ENCODE measurements at regions not wholly inside any gene's neighbourhood (a gene's known extent, or its start where the extent isn't known, plus 50 kb on each side); places are given as distances from the start of the nearest gene placed in this dataset.

DNA sequence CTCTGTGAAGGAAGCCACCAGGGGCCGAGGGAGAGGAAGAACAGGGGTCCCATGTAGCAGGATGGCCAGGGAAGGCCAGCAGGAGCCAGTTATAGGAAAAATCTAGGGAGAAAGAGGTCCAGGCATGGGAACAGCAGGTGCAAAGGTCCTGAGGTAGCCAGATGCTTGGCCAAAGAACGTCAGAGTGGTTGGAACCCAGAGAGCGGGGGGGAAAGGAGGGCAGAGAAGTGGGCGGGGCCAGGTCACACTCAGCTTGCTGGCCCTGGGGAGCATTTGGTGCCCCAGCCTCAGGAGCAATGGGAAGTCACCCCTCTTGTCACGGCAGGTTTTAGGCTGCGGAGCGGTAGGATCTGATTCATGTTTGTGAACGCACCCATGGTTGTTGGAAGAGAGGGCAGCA is 180.5 kb downstream of the PHETA1 start (continued):
- TF ChIP-seq, protein P1, sequence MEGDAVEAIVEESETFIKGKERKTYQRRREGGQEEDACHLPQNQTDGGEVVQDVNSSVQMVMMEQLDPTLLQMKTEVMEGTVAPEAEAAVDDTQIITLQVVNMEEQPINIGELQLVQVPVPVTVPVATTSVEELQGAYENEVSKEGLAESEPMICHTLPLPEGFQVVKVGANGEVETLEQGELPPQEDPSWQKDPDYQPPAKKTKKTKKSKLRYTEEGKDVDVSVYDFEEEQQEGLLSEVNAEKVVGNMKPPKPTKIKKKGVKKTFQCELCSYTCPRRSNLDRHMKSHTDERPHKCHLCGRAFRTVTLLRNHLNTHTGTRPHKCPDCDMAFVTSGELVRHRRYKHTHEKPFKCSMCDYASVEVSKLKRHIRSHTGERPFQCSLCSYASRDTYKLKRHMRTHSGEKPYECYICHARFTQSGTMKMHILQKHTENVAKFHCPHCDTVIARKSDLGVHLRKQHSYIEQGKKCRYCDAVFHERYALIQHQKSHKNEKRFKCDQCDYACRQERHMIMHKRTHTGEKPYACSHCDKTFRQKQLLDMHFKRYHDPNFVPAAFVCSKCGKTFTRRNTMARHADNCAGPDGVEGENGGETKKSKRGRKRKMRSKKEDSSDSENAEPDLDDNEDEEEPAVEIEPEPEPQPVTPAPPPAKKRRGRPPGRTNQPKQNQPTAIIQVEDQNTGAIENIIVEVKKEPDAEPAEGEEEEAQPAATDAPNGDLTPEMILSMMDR (IDR thresholded peaks at IDR 0.05 in 2 of 3, conservative IDR thresholded peaks at IDR 0.05 in 1 of 3; ENCODE audit: control insufficient read depth in 2 of 3, extremely low read depth in 1 of 3, insufficient read depth in 1 of 3, low read depth in 3 of 3, low read length in 3 of 3), result no peak

DNA sequence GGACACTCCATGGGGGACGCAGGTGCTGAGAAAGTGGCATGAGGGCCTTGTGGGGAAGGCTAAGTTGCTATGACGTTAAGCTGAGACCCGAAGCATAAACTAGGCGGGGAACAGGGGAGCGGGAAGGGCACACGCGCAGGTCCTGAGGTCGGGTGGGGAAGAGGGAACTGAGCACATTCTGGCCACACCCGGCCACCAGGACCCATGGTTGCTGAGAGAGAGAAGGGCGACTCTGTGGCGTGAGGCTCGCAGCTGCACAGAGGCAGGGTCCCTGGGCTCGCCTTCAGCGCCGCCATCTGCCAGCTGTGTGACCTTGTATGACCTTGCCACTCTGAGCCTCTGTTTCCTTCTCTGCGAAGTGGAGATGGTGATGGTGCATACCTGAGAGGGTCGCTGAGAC is 182.5 kb downstream of the PHETA1 start:
- ChIA-PET SMC1A (ENCODE audit: uncharacterized antibody, unreplicated experiment) (no interaction called here), CTCF (no interaction called here), POLR2A (no interaction called here), RAD21 (ENCODE audit: unreplicated experiment) (no interaction called here)
- Histone ChIP-seq H3K9me3 (replicated peaks; ENCODE audit: control insufficient read depth, insufficient read depth, low read length) (no peaks in the 10 kb centered on the region), H3K4me2 (ENCODE audit: control insufficient read depth, insufficient read depth) (no peak overlapping the region), H3K4me3 (no peak overlapping the region), H3K27ac (ENCODE audit: control insufficient read depth, insufficient read depth) (no peak overlapping the region), H3K9ac (ENCODE audit: control insufficient read depth, insufficient read depth, low read length) (no peak overlapping the region), H3K36me3 (ENCODE audit: control insufficient read depth in 2 of 2, insufficient read depth in 2 of 2, low read length in 1 of 2) (no peaks in the 10 kb centered on the region), H3K27me3 (replicated peaks in 1 of 2; ENCODE audit: control insufficient read depth in 2 of 2, insufficient read depth in 2 of 2, low read length in 1 of 2) (no peaks in the 10 kb centered on the region; a peak in 2 of 4 replicates), H2AFZ (ENCODE audit: control insufficient read depth, low read depth, low read length) (no peak overlapping the region), H3K79me2 (ENCODE audit: control insufficient read depth, insufficient read depth, low read length) (no peaks in the 10 kb centered on the region), H4K20me1 (ENCODE audit: control insufficient read depth, insufficient read depth) (no peaks in the 10 kb centered on the region), H3K4me1 (ENCODE audit: control insufficient read depth, insufficient read depth, low read length) (no peaks in the 10 kb centered on the region)
- TF ChIP-seq NFYA (IDR thresholded peaks at IDR 0.05; ENCODE audit: borderline replicate concordance, low read depth, low read length) (no peak), POU2F2 (IDR thresholded peaks at IDR 0.05; ENCODE audit: borderline replicate concordance, low read depth, low read length) (no peak), TCF3 (IDR thresholded peaks at IDR 0.05; ENCODE audit: borderline replicate concordance, insufficient read depth, low read depth, low read length) (no peak), TBL1XR1 (IDR thresholded peaks at IDR 0.05; ENCODE audit: low read depth, low read length) (no peak), CREB1 (IDR thresholded peaks at IDR 0.05; ENCODE audit: low read depth) (no peak), CBX3 (IDR thresholded peaks at IDR 0.05; ENCODE audit: borderline replicate concordance, low read depth) (no peak), NRF1 (conservative IDR thresholded peaks at IDR 0.05; ENCODE audit: low read depth, low read length) (no peak), RUNX3 (IDR thresholded peaks at IDR 0.05; ENCODE audit: low read length) (no peak), ZNF217 (IDR thresholded peaks at IDR 0.05) (no peak), ZNF207 (IDR thresholded peaks at IDR 0.05; ENCODE audit: borderline replicate concordance) (no peak)
- TF ChIP-seq, protein P2, sequence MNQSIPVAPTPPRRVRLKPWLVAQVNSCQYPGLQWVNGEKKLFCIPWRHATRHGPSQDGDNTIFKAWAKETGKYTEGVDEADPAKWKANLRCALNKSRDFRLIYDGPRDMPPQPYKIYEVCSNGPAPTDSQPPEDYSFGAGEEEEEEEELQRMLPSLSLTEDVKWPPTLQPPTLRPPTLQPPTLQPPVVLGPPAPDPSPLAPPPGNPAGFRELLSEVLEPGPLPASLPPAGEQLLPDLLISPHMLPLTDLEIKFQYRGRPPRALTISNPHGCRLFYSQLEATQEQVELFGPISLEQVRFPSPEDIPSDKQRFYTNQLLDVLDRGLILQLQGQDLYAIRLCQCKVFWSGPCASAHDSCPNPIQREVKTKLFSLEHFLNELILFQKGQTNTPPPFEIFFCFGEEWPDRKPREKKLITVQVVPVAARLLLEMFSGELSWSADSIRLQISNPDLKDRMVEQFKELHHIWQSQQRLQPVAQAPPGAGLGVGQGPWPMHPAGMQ (IDR thresholded peaks at IDR 0.05; ENCODE audit: borderline replicate concordance), result no peak
- TF ChIP-seq, protein P3, sequence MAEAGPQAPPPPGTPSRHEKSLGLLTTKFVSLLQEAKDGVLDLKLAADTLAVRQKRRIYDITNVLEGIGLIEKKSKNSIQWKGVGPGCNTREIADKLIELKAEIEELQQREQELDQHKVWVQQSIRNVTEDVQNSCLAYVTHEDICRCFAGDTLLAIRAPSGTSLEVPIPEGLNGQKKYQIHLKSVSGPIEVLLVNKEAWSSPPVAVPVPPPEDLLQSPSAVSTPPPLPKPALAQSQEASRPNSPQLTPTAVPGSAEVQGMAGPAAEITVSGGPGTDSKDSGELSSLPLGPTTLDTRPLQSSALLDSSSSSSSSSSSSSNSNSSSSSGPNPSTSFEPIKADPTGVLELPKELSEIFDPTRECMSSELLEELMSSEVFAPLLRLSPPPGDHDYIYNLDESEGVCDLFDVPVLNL (IDR thresholded peaks at IDR 0.05; ENCODE audit: low read depth, low read length), result no peak
- TF ChIP-seq, protein P4, sequence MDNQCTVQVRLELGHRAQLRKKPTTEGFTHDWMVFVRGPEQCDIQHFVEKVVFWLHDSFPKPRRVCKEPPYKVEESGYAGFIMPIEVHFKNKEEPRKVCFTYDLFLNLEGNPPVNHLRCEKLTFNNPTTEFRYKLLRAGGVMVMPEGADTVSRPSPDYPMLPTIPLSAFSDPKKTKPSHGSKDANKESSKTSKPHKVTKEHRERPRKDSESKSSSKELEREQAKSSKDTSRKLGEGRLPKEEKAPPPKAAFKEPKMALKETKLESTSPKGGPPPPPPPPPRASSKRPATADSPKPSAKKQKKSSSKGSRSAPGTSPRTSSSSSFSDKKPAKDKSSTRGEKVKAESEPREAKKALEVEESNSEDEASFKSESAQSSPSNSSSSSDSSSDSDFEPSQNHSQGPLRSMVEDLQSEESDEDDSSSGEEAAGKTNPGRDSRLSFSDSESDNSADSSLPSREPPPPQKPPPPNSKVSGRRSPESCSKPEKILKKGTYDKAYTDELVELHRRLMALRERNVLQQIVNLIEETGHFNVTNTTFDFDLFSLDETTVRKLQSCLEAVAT (IDR thresholded peaks at IDR 0.05), result no peak
- ATAC-seq, result no peak
- in situ Hi-C loops (cut with MboI), result no loop called here
- FAIRE-seq, result no peak
- WGBS (ENCODE audit: insufficient coverage, insufficient replicate concordance, low lambda C conversion rate, missing lambda C conversion rate), result 57% methylated on average over 17 of the region's 17 CpGs
- DNase-seq (ENCODE audit: low read depth, low spot score), result no peak
- BruUV-seq (replicated peaks), result no TSS peak
- intact Hi-C loops (cut with micrococcal nuclease; ENCODE audit: unreplicated experiment), result no loop called here
